A549 (cell line): ENCODE measurements at regions not wholly inside any gene's neighbourhood (a gene's known extent, or its start where the extent isn't known, plus 50 kb on each side); places are given as distances from the start of the nearest gene placed in this dataset.

Experiments
- CEBPB ChIP-seq, 2 experiments: fragments of >200 bp in 1 of 2; sonication (Bioruptor Twin) in 1 of 2; formaldehyde crosslinking in 1 of 2; IDR thresholded peaks; 2 replicates each; pipeline ENCODE4 v1.6.1; 2012 to 2016
- CHD2 ChIP-seq: fragments of 150-350 bp; IDR thresholded peaks from 2 replicates; pipeline ENCODE4 v1.6.1; 2014; ENCODE audit warnings: low read length; ENCODE audit not compliant: partially characterized antibody
- EP300 ChIP-seq, 2 experiments: fragments of >200 bp; sonication (Bioruptor Twin); formaldehyde crosslinking; IDR thresholded peaks; 2 replicates in 1 of 2; 3 replicates in 1 of 2; pipeline ENCODE4 v1.6.1; 2016 to 2017
- ESRRA ChIP-seq: fragments of 150-350 bp; IDR thresholded peaks from 2 replicates; pipeline ENCODE4 v1.6.1; 2014; ENCODE audit warnings: mild to moderate bottlenecking, low read length, borderline replicate concordance
- JUN ChIP-seq, 2 experiments: fragments of >200 bp; sonication (Bioruptor Twin); formaldehyde crosslinking; IDR thresholded peaks; 2 replicates in 1 of 2; 3 replicates in 1 of 2; pipeline ENCODE4 v1.6.1; 2016 to 2017
- KDM1A ChIP-seq: fragments of 200-600 bp; sonication (generic); IDR thresholded peaks from 2 replicates; pipeline ENCODE4 v1.6.1; 2016; ENCODE audit warnings: low read depth, mild to moderate bottlenecking
- PHF8 ChIP-seq: fragments of 200-600 bp; sonication (generic); IDR thresholded peaks from 2 replicates; pipeline ENCODE4 v1.6.1; 2016; ENCODE audit warnings: low read depth, mild to moderate bottlenecking, antibody characterized with exemption, moderate library complexity, borderline replicate concordance
- ZSCAN20 ChIP-seq: fragments of 250-450 bp; sonication (Bioruptor Pico); IDR thresholded peaks from 2 replicates; pipeline ENCODE4 v1.8.0; 2022; ENCODE audit warnings: mild to moderate bottlenecking, moderate library complexity
- TF ChIP-seq, protein P1 (sequence below): fragments of 150-350 bp; IDR thresholded peaks from 2 replicates; pipeline ENCODE4 v1.6.1; 2014; ENCODE audit warnings: low read depth, mild to moderate bottlenecking, low read length
- TF ChIP-seq, protein P2 (sequence below): fragments of >200 bp; sonication (Bioruptor Twin); formaldehyde crosslinking; IDR thresholded peaks from 3 replicates; pipeline ENCODE4 v1.5.1; 2016
- TF ChIP-seq, protein P3 (sequence below): IDR thresholded peaks from 2 replicates; pipeline ENCODE4 v1.6.1; 2012

DNA sequence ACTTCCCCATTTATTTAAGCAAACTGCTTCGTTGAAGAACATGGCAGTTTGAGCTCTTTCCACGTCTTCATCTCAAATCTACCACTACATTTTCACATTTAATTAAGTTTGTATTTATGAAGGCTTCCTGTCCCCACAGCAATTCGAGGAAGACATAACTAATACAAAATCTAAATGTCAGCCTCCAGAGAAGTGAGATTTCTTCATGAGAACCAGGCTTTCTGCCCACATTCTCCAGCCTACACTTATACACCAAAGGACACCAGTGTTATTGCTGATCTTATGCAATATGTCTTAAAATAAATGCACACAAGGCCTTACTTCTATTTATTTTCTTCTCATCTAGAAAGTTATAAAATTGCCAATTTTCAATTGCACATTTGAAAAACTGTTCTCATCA, 1209.3 kb upstream of the FAM98A start:
- TF ChIP-seq PHF8 (no peak), ZSCAN20 (CRISPR knock-in tag) (no peak), EP300 (IDR thresholded peaks at IDR 0.05) (no peak), CEBPB (IDR thresholded peaks at IDR 0.05) (no peak), JUN (IDR thresholded peaks at IDR 0.05) (no peak), CHD2 (no peak), KDM1A (no peak), ESRRA (no peak)
- TF ChIP-seq, protein P1, sequence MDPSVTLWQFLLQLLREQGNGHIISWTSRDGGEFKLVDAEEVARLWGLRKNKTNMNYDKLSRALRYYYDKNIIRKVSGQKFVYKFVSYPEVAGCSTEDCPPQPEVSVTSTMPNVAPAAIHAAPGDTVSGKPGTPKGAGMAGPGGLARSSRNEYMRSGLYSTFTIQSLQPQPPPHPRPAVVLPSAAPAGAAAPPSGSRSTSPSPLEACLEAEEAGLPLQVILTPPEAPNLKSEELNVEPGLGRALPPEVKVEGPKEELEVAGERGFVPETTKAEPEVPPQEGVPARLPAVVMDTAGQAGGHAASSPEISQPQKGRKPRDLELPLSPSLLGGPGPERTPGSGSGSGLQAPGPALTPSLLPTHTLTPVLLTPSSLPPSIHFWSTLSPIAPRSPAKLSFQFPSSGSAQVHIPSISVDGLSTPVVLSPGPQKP: no peak
- TF ChIP-seq, protein P2, sequence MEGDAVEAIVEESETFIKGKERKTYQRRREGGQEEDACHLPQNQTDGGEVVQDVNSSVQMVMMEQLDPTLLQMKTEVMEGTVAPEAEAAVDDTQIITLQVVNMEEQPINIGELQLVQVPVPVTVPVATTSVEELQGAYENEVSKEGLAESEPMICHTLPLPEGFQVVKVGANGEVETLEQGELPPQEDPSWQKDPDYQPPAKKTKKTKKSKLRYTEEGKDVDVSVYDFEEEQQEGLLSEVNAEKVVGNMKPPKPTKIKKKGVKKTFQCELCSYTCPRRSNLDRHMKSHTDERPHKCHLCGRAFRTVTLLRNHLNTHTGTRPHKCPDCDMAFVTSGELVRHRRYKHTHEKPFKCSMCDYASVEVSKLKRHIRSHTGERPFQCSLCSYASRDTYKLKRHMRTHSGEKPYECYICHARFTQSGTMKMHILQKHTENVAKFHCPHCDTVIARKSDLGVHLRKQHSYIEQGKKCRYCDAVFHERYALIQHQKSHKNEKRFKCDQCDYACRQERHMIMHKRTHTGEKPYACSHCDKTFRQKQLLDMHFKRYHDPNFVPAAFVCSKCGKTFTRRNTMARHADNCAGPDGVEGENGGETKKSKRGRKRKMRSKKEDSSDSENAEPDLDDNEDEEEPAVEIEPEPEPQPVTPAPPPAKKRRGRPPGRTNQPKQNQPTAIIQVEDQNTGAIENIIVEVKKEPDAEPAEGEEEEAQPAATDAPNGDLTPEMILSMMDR: no peak
- TF ChIP-seq, protein P3, sequence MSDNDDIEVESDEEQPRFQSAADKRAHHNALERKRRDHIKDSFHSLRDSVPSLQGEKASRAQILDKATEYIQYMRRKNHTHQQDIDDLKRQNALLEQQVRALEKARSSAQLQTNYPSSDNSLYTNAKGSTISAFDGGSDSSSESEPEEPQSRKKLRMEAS: no peak
